C4-2B (cell line): ENCODE measurements at regions not wholly inside any gene's neighbourhood (a gene's known extent, or its start where the extent isn't known, plus 50 kb on each side); places are given as distances from the start of the nearest gene placed in this dataset.

Experiments used
- ZFX ChIP-seq: fragments of 450-650 bp; IDR thresholded peaks from 2 replicates; pipeline ENCODE4 v1.6.1; 2017
- TF ChIP-seq, protein P1 (sequence below): fragments of 450-650 bp; conservative IDR thresholded peaks from 2 replicates; pipeline ENCODE4 v1.5.1; 2017; ENCODE audit warnings: mild to moderate bottlenecking

DNA sequence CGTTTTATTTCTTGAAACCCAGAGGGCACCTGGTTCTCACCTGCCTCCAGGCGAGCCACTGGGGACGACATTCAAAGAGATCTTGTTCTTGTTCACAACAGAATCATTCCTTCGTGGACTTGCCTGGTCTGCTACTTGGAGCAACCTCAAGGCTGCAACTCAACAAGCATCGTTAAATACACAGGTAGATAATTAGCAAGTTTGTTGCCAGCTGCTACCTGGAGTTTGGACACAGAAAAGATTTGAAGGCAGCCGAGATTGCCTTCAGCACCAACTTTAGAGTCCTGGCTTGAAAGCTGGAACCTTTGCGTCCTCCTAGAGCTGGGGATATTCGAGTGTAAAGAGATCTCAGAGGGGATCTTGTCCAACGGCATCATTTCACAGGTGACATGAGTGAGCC is 89.6 kb upstream of the C7orf33 start:
- TF ChIP-seq, protein P1, sequence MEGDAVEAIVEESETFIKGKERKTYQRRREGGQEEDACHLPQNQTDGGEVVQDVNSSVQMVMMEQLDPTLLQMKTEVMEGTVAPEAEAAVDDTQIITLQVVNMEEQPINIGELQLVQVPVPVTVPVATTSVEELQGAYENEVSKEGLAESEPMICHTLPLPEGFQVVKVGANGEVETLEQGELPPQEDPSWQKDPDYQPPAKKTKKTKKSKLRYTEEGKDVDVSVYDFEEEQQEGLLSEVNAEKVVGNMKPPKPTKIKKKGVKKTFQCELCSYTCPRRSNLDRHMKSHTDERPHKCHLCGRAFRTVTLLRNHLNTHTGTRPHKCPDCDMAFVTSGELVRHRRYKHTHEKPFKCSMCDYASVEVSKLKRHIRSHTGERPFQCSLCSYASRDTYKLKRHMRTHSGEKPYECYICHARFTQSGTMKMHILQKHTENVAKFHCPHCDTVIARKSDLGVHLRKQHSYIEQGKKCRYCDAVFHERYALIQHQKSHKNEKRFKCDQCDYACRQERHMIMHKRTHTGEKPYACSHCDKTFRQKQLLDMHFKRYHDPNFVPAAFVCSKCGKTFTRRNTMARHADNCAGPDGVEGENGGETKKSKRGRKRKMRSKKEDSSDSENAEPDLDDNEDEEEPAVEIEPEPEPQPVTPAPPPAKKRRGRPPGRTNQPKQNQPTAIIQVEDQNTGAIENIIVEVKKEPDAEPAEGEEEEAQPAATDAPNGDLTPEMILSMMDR, result no peak
- TF ChIP-seq ZFX, result no peak
